Activated T-cell treated with anti-CD3 and anti-CD28 coated beads, Interleukin-2, amount 50 U/mL, for 1 hour (primary cell): ENCODE measurements at regions not wholly inside any gene's neighbourhood (a gene's known extent, or its start where the extent isn't known, plus 50 kb on each side); places are given as distances from the start of the nearest gene placed in this dataset.

Source experiments
- DNase-seq: peaks from one replicate; pipeline ENCODE4 v3.0.0-alpha.2; 2020

DNA sequence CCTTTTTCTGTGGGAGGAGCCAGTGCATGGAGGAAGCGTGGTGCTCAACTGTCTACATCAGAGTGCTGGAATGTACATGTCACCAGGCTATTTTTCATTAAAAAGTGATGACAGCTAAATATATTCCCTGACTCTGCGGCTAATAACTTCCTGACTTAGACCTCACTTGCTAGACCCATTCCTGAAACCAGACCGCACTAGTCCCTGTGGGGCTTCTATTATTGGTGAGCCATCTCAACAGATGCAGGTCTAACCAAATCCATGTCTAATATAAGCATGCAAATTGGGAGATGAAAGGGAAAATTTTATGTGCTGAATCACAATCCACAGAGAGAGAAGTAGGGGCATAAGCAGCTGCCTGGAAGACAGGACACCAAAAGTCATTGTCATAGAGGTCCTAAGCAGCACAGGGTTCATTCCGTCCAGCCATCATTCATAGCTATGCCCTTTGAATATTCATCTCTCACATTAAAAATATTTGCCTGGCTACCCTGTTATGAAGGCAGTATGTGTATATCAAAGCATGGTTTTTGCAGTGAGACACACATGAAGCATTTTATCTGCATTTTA, 110.9 kb upstream of the BLID start:
- DNase-seq, result no peak

- DNase-seq, result no peak
Observed at GRCh38 chr11:122224867-122225266, 108.9 kb upstream of the BLID start.

DNA sequence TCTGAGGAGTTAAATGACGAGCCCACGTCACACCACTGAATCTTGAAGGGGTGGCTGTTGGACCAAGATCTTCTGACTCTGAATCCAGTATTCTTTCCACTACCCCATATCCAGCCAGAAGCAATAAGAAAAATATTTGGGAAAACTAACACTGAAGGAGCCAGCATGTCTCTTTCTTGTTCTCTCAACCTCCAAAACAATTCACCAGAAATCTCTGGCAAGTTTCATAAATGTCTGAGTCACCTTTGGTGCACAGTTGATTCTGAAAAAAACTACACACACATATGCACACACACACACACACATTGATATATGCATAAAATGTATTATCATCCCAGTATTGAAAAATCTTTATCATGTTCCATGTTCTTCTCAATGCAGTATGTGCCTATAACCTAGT, 104.3 kb upstream of the BLID start:
- DNase-seq, result no peak

- no peak for DNase-seq
Observed at GRCh38 chr11:122219791-122220190, 103.8 kb upstream of the BLID start.

GRCh38 chr11:122215244-122215992, 99.4 kb upstream of the BLID start:
- no peak for DNase-seq

- DNase-seq, result no peak
Observed at GRCh38 chr11:122214567-122214966, 98.6 kb upstream of the BLID start.

DNA sequence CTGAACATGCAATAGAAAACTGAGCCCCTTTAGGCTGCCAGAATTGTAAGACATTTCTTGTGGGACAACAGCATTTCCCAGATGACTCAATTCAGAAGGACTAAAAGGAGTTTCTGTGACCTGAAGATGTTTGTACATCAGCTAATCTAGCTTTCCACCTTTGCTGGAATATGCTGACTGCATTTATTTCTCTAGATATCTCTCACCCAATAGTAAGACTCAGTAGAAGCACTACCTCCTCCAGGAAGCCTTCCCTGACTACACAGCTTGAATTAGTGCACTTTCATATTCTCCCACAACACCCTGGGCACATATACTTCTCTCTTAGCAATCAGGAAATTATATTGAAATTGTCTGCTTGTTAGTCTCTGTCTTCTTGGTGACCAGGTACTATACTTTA, 98.1 kb upstream of the BLID start:
- DNase-seq, result no peak

- no peak for DNase-seq
Observed at GRCh38 chr11:122213171-122213570, 97.2 kb upstream of the BLID start.

- no peak for DNase-seq
Observed at GRCh38 chr11:122210367-122210997, 94.5 kb upstream of the BLID start.

DNA sequence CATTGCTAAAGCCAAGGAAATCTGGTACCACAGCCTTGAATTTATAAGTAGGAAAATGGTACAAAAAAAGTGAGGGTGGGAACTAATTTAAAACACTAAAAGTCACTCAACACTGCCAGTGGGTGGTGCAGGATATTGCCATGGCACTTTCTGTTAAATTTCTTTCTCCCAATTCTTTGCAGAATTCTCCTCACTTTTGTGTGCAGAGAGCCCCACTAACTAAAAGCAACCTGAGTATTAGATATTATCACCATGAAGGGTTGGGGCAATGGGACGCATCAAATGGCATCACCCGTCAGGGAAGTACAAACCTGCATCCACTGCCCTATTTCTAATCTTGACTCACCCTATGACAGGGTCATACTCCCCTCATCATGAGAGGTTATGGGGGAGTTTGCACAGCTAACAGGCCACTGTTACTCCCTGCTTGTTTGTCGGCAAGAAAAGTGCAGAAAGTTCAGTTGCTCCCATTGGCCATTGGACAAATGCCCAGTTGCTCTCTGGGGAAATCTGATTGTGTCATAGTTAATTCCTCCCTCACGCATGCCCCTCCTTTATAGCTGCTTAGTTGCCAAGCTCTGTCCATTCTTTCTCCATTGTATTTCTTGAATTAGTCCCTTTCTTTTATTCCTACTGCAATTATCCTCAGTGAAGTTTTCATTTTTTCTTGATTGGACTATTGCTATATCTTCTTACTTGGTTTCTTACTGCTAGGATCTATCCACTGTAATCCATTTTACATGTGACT, 93.8 kb upstream of the BLID start:
- no peak for DNase-seq

DNA sequence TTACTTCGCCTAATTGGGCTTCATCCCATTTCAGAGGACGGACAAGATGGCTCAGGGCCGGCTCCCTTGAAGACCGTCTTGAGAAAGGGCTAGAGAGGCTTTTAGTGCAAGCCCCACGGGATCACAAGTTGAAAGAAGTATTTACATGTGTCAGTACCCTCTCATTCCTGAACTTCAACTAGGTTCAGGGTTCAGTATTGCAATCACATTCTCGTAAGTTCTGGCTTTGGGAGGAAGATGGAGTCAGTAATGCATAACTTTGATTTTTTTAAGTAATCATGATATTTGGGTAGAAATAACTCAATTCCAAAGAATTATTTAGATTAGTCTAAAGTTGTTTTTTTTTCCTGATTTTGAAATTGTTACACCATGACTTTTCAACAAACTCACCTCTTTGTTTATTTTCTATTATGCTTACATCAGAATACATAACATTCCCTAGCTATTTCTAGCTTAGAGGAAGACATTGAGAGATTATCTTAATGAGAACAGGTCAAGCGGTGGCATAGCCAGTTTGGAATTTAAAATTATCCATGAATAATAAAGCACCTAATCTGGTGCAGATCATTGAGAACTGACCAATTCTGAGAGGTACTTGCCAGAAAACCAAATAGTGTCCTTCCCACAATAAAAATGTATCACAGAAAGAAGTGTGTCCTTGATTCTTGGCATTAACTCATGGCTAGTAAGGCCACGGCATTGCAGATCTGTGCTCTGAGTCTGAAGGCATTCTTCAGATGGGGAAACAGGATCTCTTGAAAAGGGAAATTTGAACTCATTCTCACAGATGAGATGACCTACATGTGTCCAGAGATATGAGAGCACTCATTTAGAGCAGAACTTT, 92.1 kb upstream of the BLID start:
- no peak for DNase-seq

DNA sequence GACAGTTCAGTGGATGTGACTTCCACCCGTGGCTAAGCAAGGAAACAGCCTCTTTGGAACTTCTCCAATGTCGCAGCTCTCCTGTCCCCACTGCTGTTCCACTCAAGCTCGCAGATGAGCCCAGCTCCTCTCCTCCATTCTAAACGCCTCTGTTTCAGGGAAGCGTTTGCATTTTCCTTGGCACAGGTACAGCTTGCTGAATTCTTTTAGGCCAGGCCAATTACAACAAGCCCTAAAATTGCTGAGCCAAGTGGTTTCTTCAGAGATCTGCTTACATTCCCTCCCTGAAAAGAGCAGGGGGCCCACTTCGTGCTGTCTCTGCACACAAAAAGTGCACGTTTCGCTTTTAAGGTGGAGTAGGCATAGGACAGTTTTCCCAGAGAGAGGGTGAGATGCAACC, 91.5 kb upstream of the BLID start:
- no peak for DNase-seq

- DNase-seq, result no peak
Observed at GRCh38 chr11:122205036-122205435, 89.0 kb upstream of the BLID start.

- no peak for DNase-seq
Observed at GRCh38 chr11:122204206-122204605, 88.2 kb upstream of the BLID start.

DNA sequence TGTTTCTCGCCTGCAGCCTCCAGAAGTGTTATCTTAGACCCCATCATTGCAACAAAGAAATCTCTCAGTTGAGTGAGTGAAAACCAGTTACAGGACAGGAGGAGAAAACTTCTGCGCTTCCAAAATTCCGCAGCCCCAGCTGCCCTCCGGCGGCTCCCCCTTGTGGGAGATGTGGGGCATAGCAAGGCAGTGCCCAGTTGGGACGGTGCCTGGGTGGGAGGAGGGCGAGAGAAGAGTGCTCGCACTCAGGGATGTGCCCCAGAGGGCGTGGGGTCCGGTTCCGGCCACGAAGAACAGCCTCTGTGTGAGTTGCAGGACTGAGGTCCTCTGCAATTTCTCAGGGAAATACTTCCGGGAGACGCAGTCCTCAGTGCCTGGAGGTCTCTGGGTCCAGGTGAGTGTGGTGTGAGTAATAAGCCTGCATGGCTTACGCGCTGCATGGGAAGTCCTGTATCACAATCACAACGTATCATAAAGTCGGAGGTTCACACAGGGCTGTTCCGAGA, 87.0 kb upstream of the BLID start:
- DNase-seq, result peak; percentile 25

- no peak for DNase-seq
Observed at GRCh38 chr11:122202161-122202950, 86.3 kb upstream of the BLID start.

- no peak for DNase-seq
Observed at GRCh38 chr11:122201106-122201505, 85.1 kb upstream of the BLID start.

DNA sequence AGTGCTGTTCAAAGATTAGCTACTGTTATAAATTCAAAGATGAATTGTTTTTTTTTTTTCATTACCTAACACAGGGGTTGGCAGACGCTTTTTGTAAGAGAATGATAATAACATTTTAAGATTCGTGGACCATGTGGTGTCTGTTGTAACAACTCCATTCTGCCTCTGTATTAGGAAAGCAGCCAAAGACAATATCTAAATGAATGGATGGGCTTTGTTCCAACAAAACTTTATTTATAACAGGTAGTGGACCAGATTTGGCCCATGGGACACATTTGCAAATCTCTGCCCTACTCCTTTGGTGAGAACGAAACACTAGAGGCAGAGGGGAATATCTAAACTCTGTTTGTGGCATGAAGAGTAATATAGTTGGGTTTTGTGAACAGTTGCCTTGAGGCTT, 83.6 kb upstream of the BLID start:
- DNase-seq, result no peak

- DNase-seq, result no peak
Observed at GRCh38 chr11:122198291-122198983, 82.4 kb upstream of the BLID start.

- no peak for DNase-seq
Observed at GRCh38 chr11:122197066-122197987, 81.3 kb upstream of the BLID start.
